HG02970 (cell line): ENCODE measurements at regions not wholly inside any gene's neighbourhood (a gene's known extent, or its start where the extent isn't known, plus 50 kb on each side); places are given as distances from the start of the nearest gene placed in this dataset.

Experiments used
- ATAC-seq: cut with Tn5 transposase; IDR thresholded peaks from one replicate; pipeline ENCODE4 v1.9.1; 2021; ENCODE audit warnings: mild to moderate bottlenecking, moderate library complexity, moderate number of reproducible peaks; ENCODE audit not compliant: unreplicated experiment, low FRiP score

- no peak for ATAC-seq
Observed at GRCh38 chrX:45295259-45295986, 94.7 kb upstream of the DIPK2B start.

GRCh38 chrX:45274576-45274975, 73.9 kb upstream of the DIPK2B start:
- no peak for ATAC-seq

- ATAC-seq = no peak
Observed at GRCh38 chrX:45267007-45267406, 66.3 kb upstream of the DIPK2B start.

GRCh38 chrX:45266456-45266855, 65.8 kb upstream of the DIPK2B start:
- no peak for ATAC-seq

GRCh38 chrX:45264865-45265264, 64.2 kb upstream of the DIPK2B start:
- no peak for ATAC-seq

GRCh38 chrX:45261471-45261870, 60.8 kb upstream of the DIPK2B start:
- no peak for ATAC-seq

- ATAC-seq = no peak
Observed at GRCh38 chrX:45261005-45261404, 60.3 kb upstream of the DIPK2B start.

GRCh38 chrX:45258731-45259402, 58.2 kb upstream of the DIPK2B start:
- ATAC-seq = no peak
